Skin epidermis (tissue), 12 donors: ENCODE measurements at regions not wholly inside any gene's neighbourhood (a gene's known extent, or its start where the extent isn't known, plus 50 kb on each side); places are given as distances from the start of the nearest gene placed in this dataset.

Source experiments
- H3K27ac ChIP-seq, 21 experiments: fragments of 200-600 bp; sonication (generic) in 11 of 21; one replicate each; pipeline ENCODE4 v1.5.0; 2020; ENCODE audit warnings: mild to moderate bottlenecking in 3 of 21, inconsistent platforms in 2 of 21, moderate library complexity in 2 of 21
- H3K4me3 ChIP-seq, 7 experiments: fragments of 200-600 bp; sonication (generic) in 2 of 7; one replicate each; pipeline ENCODE4 v1.5.0; 2020; ENCODE audit warnings: inconsistent platforms in 2 of 7, mild to moderate bottlenecking in 2 of 7, moderate library complexity in 1 of 7

DNA sequence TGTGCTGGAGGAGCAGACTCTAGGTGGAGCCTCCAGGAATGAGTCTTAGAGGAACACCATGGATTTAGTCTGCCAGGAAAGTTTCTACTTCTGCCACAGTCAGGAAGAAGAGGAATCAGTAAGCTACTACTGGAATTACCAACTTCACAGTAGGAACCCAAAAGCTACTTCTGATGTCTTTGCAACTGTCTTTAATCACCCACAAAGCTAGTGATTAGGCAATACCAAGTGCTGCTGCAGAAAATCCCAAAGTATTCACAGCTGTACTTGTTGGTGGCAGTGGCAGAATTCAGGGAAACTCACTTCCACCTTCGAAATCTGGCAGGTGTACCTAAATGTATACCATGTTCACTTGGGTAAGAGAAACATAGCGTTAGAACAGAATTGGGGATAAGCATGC is 264.5 kb upstream of the SORL1-AS1 start:
- no peak overlapping the region for H3K4me3 ChIP-seq
- no peak overlapping the region for H3K27ac ChIP-seq

DNA sequence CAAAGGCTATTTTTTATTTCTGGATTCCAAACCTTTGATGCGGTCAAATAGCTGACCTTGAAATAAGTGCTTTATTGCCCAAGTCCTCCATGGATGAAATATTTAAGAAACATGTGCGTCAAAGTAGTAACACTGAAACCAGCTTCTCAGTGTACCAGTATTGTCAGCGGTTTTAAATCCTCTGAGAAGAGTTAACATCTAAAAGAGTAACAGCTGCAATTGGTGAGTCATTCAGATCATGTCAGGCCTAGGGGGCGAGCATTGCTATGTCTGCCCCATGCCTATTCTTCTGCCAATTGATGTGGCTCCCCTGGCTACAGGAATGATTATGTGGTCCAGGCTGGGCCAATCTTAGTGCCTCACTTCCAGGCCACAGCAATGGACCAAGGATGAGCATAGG is 263.3 kb upstream of the SORL1-AS1 start:
- no peak overlapping the region for H3K4me3 ChIP-seq

DNA sequence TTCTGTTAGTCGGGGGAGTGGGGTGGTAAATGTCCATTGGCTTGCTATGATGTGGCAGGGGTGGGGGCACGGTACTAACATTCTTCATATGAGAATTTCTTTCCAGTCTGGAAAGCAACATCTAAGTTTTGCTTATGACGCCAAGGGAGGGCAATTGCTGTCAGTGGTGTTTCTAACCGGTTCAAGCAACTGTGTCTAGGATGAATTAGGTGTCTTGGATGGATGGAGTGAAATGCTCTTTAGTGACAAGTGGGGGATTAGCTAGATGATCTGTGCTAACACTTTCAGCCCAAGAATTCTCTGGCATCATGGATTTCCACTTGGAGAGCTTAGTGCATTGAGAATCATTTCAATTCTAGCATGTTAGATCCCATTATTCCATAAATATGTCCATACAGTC is 262.6 kb upstream of the SORL1-AS1 start:
- no peak overlapping the region for H3K27ac ChIP-seq
- no peak overlapping the region for H3K4me3 ChIP-seq

More for the DNA sequence above, 263.3 kb upstream of the SORL1-AS1 start:
- no peak overlapping the region for H3K27ac ChIP-seq

DNA sequence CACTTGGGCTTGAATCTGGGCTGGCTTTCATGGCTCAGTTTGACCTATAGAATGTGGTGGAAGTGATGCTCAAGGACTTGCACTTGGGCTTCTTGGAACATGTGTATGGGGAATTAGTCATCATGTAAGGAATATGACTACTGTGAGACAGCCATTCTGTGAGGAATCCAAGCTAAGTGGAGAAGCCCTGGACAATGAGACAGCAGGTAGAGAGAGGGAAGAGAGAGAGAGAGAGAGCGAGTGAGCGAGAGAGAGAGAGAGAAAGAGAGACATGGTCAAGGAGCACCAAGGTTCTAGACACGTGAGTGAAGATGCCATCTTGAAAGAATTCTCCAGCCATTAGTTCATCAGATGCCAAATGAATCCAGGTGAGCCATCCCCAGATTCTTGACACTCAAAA is 261.6 kb upstream of the SORL1-AS1 start:
- Histone ChIP-seq H3K4me3 (no peak overlapping the region), H3K27ac (no peak overlapping the region)

- H3K27ac ChIP-seq, result no peak overlapping the region
- H3K4me3 ChIP-seq, result no peak overlapping the region
Measured at GRCh38 chr11:121711939-121712338, 259.2 kb upstream of the SORL1-AS1 start.

GRCh38 chr11:121711236-121711635 is 258.5 kb upstream of the SORL1-AS1 start:
- no peak overlapping the region for H3K4me3 ChIP-seq
- no peak overlapping the region for H3K27ac ChIP-seq

DNA sequence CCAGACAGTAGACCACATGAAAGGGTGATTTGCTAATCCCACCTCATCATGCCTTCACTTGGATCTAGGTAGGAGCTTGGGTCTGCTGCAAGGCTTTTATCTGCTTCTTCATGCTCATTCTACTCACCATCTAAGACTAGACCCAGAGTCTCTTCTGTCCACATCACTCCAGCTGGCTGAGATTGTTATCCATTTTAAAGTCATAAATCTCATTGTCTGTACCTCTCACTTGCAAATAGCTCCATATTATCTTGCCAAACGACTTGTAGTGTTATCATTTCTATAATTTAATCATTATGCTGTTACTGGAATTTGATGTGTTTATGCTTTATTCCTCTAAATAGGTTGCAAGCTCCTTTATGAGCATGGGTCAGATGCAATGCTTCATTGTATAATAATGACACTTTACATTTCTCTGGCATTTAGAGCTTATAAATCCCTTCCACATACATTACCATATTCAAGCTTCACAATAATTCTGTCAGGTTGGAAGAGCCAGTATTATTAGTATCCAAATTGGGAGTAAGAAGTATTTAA is 254.2 kb upstream of the SORL1-AS1 start:
- Histone ChIP-seq H3K27ac (no peak overlapping the region), H3K4me3 (no peak overlapping the region)

GRCh38 chr11:121703201-121703600 is 250.4 kb upstream of the SORL1-AS1 start:
- no peak overlapping the region for H3K4me3 ChIP-seq
- no peak overlapping the region for H3K27ac ChIP-seq

- no peak overlapping the region for H3K4me3 ChIP-seq
- H3K27ac ChIP-seq, result no peak overlapping the region
Measured at GRCh38 chr11:121700968-121701367, 248.2 kb upstream of the SORL1-AS1 start.

DNA sequence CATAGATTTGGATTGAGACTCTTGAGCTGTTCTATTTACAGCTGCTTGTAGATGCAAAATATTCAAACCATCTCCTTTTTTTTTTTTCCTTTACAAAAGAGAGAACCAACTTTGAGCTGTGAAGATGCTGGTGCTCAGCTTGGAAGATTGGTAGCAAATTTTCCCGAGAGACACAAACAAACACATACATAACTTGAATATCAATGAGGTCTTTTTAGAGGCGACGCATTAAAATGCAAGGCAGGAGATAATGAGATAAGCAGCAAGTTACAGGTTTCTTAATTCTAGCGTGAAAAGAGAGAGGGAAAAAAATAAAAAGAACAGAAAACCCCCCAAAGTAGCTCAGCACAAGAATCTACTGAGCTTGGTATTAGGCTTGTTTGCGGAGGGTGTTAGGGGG is 247.0 kb upstream of the SORL1-AS1 start:
- Histone ChIP-seq H3K4me3 (no peak overlapping the region), H3K27ac (no peak overlapping the region)

DNA sequence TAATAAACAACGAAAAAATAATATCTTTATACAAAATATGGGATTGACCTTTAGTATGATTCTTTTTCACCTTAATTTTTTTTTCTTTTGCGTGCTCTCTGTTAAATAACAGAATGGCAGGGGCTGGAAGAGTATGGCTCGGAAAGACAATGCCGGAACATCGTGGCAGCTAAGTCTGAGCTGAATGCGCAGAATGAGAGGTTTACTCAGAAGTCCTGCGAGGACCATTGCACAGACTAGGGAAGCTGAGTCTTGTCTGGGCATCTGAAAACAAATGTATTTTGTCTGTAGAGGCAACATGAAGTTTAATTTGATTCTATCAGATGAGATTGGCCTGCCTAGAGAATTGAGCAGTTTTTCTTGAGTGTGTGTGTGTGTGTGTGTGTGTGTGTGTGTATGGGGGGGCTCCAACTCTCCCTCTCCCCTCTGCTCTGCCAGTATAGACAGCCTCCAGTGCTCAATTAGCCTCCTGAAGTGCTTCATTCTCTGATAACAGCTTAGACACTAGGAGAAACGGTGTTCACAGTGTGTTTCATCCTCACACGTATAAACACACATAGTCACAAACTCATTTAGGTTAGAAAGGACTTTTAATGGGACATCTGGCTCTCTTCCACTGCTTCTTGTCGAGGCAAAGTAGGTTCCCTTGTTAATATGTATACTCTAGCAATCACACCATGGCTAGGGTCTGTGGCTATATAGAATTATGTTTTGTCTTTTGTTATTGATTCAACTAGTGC is 244.3 kb upstream of the SORL1-AS1 start:
- Histone ChIP-seq H3K4me3 (no peak overlapping the region), H3K27ac (no peak overlapping the region)

DNA sequence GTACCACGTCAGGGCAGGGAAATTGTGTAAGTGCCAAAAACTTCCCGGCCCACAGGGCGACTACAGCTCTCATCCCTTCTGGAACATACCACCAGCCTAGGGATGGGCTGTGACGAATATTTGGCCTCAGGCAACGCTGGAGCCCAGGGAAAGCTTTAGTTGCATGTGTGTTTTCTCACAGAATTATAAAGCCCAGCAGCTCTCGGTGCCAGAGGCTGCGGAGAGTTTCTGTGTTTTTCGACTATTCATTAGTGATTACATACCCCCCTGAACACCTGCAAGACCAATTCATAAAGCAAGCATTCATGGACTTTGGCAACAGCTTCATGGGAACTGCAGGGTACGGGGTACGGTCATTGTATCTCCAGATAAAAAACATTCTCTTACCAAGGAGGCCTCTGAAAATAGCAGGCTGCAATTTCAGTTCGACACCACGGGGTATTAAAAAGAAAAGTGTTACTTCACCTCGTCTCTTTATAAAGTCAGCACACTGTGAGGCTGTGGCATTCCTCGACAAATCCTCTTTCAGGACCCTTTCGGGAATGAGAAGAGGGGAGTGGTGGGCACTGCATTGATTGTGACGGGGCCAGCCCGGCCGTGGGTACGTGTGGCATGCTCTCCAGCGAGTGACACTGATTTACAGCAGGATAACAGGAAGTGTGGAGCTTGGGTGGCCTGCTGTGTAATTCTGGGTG is 243.6 kb upstream of the SORL1-AS1 start:
- H3K4me3 ChIP-seq, result no peak overlapping the region
- no peak overlapping the region for H3K27ac ChIP-seq

GRCh38 chr11:121692236-121692635 is 239.5 kb upstream of the SORL1-AS1 start:
- Histone ChIP-seq H3K27ac (no peak overlapping the region), H3K4me3 (no peak overlapping the region)

DNA sequence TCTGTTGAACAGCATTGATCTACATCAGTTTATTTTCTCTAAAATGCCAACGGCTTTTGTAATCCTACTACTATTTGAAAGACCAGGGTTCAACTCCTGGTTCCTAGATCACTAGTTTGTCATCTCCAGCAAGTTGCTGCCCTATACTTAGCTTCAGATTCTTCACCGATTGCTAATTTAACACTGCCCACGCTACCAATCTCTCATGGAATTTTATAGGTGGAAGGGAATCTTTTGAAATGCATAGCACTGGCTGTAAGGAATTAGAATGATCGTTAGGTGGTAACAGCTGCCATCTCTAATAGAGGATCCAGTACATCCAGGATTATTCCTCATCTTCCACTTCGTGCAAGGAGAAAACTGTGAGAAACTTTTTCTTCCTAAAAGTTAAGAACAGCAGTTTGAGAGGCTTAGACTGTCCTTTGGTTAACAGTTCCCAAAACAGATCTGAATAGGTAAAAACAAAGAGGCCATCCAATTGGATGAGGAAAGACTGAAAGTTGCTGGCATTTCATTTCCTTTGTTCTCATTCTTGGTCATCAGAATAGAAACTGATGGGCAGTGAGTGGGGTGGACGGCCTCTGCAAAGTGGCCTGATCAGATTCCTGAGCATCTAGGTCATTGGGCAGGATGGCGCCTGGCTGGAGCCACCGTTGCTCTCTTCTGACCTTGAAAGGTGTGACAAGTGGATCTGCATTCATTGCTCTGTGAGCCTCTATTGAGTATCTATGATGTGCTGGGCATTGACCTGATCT is 236.3 kb upstream of the SORL1-AS1 start:
- H3K27ac ChIP-seq, result no peak overlapping the region

GRCh38 chr11:121688055-121688491 is 235.3 kb upstream of the SORL1-AS1 start:
- H3K4me3 ChIP-seq, result no peak overlapping the region
- no peak overlapping the region for H3K27ac ChIP-seq

More for the DNA sequence above, 236.3 kb upstream of the SORL1-AS1 start:
- no peak overlapping the region for H3K4me3 ChIP-seq

DNA sequence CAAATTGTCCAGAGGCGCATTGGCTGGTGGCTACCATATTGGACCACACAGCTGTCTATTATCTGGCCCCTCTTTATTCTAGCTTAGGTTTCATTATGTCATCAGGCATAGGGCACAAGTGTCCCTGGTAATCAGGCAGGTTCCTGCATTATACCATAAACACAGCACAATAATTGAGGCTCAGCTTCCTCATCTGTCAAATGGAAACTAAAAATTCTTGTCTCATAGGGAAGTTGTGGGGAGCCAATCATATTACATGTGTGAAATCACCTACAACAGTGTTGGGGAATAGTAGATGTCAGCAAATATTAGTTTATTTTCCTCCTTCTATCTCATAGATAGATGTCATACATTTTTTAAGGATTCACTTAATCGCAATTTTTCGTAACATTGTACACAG is 231.0 kb upstream of the SORL1-AS1 start:
- H3K27ac ChIP-seq, result no peak overlapping the region
- H3K4me3 ChIP-seq, result no peak overlapping the region
